ENCODE measurements at regions not wholly inside any gene's neighbourhood (a gene's known extent, or its start where the extent isn't known, plus 50 kb on each side); places are given as distances from the start of the nearest gene placed in this dataset.

DNA sequence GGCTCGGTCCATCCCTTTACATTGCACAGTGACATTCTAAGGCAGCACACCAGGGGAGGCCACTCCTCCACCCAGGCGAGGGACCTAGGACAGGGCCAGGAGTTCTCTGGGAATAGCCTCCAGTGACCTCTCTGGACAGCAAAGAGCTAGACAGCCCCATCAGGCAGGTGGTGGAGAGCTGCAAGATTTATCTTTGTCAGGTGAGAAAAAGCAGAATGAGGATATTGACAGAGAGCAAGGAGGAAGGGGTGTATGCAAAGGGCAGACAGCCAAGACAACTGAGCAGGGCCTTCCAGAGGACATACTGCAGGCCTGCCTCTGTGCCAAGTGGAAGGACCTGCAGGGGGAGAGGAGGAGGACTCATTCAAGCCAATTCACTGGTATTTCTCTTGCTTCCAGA, 112.4 kb upstream of the MAX start:
- TF ChIP-seq, protein P1, sequence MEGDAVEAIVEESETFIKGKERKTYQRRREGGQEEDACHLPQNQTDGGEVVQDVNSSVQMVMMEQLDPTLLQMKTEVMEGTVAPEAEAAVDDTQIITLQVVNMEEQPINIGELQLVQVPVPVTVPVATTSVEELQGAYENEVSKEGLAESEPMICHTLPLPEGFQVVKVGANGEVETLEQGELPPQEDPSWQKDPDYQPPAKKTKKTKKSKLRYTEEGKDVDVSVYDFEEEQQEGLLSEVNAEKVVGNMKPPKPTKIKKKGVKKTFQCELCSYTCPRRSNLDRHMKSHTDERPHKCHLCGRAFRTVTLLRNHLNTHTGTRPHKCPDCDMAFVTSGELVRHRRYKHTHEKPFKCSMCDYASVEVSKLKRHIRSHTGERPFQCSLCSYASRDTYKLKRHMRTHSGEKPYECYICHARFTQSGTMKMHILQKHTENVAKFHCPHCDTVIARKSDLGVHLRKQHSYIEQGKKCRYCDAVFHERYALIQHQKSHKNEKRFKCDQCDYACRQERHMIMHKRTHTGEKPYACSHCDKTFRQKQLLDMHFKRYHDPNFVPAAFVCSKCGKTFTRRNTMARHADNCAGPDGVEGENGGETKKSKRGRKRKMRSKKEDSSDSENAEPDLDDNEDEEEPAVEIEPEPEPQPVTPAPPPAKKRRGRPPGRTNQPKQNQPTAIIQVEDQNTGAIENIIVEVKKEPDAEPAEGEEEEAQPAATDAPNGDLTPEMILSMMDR (conservative IDR thresholded peaks at IDR 0.05; ENCODE audit: low read length), result no peak
- TF ChIP-seq EZH2phosphoT487 (IDR thresholded peaks at IDR 0.05; ENCODE audit: borderline replicate concordance), result no peak
